ENCODE measurements at regions not wholly inside any gene's neighbourhood (a gene's known extent, or its start where the extent isn't known, plus 50 kb on each side); places are given as distances from the start of the nearest gene placed in this dataset.

DNA sequence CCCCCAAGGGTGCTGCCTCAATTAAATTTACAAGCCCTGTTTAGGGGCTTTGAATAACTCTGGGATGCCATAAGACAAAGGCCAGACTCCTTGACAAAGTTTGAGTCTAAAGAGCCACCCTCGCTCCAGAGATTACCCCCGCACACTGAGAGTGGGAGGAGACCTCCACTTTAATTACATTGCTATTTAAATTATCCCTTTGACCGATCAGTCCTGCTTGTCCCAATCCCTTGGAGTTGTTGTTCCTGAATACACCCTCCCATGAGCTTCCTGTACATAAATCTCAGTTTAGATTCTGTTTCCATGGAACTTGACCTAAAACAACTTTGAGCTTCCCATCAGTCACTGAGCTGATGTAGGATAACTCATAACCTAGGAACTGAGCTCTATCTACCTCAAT is 596.3 kb downstream of the PYDC2 start:
- no peak for TF ChIP-seq CTCF (IDR thresholded peaks at IDR 0.05; ENCODE audit: insufficient read depth, low read length)
- TF ChIP-seq POLR2AphosphoS5 (IDR thresholded peaks at IDR 0.05; ENCODE audit: low read depth): no peak
- TF ChIP-seq, protein P1, sequence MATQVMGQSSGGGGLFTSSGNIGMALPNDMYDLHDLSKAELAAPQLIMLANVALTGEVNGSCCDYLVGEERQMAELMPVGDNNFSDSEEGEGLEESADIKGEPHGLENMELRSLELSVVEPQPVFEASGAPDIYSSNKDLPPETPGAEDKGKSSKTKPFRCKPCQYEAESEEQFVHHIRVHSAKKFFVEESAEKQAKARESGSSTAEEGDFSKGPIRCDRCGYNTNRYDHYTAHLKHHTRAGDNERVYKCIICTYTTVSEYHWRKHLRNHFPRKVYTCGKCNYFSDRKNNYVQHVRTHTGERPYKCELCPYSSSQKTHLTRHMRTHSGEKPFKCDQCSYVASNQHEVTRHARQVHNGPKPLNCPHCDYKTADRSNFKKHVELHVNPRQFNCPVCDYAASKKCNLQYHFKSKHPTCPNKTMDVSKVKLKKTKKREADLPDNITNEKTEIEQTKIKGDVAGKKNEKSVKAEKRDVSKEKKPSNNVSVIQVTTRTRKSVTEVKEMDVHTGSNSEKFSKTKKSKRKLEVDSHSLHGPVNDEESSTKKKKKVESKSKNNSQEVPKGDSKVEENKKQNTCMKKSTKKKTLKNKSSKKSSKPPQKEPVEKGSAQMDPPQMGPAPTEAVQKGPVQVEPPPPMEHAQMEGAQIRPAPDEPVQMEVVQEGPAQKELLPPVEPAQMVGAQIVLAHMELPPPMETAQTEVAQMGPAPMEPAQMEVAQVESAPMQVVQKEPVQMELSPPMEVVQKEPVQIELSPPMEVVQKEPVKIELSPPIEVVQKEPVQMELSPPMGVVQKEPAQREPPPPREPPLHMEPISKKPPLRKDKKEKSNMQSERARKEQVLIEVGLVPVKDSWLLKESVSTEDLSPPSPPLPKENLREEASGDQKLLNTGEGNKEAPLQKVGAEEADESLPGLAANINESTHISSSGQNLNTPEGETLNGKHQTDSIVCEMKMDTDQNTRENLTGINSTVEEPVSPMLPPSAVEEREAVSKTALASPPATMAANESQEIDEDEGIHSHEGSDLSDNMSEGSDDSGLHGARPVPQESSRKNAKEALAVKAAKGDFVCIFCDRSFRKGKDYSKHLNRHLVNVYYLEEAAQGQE (IDR thresholded peaks at IDR 0.05; ENCODE audit: insufficient replicate concordance, low read depth): no peak
- no peak for TF ChIP-seq GABPA (IDR thresholded peaks at IDR 0.05; ENCODE audit: low read depth)
- TF ChIP-seq SPI1 (IDR thresholded peaks at IDR 0.05; ENCODE audit: borderline replicate concordance, low read depth): no peak
